SH-SY5Y (cell line): ENCODE measurements at regions not wholly inside any gene's neighbourhood (a gene's known extent, or its start where the extent isn't known, plus 50 kb on each side); places are given as distances from the start of the nearest gene placed in this dataset.

ENCODE experiments used
- GATA2 ChIP-seq: IDR thresholded peaks from 2 replicates; pipeline ENCODE4 v1.6.1; 2011; ENCODE audit warnings: mild to moderate bottlenecking, low read depth, low read length
- GATA3 ChIP-seq: IDR thresholded peaks from 2 replicates; pipeline ENCODE4 v1.6.1; 2011; ENCODE audit warnings: low read depth, mild to moderate bottlenecking, low read length, moderate library complexity

- no peak for TF ChIP-seq GATA3
- TF ChIP-seq GATA2, result no peak
Observed at GRCh38 chr16:77509796-77510195, 75.0 kb upstream of the ADAMTS18 start.
